NB4 (cell line): ENCODE measurements at regions not wholly inside any gene's neighbourhood (a gene's known extent, or its start where the extent isn't known, plus 50 kb on each side); places are given as distances from the start of the nearest gene placed in this dataset.

Source experiments
- MYC ChIP-seq: IDR thresholded peaks from 2 replicates; pipeline ENCODE4 v1.6.1; 2011; ENCODE audit warnings: low read depth, low read length
- POLR2A ChIP-seq: IDR thresholded peaks from 2 replicates; pipeline ENCODE4 v1.6.1; 2011; ENCODE audit warnings: mild to moderate bottlenecking; ENCODE audit not compliant: insufficient read length; ENCODE audit errors: extremely low read depth

DNA sequence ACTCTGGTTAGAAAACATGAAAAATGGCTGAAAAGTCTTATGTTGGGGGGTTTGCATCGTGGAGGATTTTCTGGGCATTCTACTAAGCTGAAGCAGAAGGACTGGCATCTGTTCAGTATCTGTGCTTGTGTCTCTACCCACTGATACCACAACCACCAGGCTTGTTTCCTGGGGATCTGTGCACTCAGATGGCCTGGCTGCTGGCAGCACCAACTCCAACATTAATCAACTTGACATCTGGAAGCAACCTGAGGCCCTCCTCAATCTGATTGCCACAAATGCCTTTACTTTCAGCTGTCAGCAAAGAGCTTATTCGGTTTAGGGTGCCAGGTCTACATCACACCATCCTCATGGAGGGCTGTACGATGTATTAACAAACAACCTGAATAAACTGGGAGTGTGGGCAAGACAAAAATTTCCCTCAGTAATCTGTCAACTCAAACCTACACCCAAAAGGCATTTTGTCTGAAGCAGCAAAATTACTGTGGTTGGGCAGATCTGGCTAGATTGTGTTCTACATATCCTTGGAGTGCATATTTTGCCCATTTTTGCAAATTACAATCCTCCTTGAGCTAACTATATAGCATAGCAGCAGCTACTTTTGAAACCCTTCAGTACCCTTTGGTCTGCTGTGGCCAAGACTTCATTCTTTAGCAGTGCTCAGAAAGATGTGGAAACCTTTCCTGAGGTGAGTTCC, 74.6 kb downstream of the FOXD1 start:
- TF ChIP-seq MYC (no peak), POLR2A (no peak)
